ENCODE measurements at regions not wholly inside any gene's neighbourhood (a gene's known extent, or its start where the extent isn't known, plus 50 kb on each side); places are given as distances from the start of the nearest gene placed in this dataset.
A peak's percentile ranks its signal among the peaks of the same experiment; 100 is the strongest.
"Not testable (repeated sequence)": the region's sequence is repeated elsewhere in the genome, so short reads cannot be mapped to it uniquely, and the experiment has no call there.

DNA sequence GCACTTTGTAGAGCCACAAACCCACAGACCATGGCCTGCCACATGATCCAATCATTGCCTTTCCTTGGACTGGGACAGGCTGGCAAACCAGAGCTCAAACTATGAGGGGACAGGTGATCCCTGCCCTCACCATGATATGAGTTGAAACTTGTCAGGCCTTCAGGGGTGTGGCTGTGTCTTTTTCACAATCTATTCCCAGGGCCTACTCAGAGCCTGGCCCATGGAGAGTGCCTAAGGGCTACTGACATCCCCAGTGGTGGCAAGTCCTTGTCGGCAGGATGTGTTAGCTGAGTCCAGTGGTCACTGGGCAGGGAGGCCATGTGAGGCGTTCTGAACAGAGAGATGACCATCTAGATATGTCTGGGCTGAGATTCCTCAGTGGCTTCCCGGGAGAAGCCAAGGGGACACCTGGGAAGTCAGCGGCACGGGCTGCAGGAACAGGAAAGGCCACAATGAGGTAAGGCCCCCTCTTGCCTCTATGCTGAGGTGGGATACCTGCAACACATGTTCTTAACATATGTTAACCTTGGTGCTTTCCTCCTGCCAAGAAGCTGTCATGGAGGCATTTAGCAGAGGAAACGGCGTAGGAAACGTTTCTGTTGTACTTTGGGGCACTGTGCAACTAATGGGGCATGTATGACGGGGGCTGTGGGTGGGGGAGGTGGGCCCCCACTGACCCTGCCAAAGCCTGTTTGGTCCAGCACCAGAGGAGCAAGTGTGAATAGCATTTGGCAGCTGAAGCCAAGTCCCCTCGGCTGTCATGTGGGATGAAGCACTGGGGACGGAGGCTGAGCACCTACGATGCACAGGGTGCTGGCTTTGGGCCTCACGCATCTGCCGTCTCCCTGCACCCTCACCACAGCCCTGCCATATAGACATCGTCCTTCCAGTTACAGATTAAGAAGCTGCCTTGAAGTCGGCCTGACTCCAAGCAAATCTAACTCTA, 384.0 kb downstream of the RPS24 start:
- no peak for DNase-seq

- no peak for DNase-seq
These were observed 386.0 kb downstream of the RPS24 start for GRCh38 chr10:78419481-78420265.

- peak in 1 of 14 donors; percentile 15 for DNase-seq
These were observed 387.5 kb downstream of the RPS24 start for GRCh38 chr10:78420946-78421735.

DNA sequence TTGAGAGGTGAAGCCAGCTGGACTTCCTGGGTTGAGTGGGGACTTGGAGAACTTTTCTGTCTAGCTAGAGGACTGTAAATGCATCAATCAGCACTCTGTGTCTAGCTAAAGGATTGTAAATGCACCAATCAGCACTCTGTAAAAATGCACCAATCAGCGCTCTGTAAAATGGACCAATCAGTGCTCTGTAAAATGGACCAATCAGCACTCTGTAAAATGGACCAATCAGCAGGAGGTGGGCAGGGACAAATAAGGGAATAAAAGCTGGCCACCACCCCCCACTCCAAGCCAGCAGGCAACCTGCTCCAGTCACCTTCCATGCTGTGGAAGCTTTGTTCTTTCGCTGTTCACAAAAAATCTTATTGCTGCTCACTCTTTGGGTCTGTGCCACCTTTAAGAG, 390.4 kb downstream of the RPS24 start:
- DNase-seq, result not testable (repeated sequence)

GRCh38 chr10:78424723-78425122, 391.1 kb downstream of the RPS24 start:
- DNase-seq, result no peak

DNA sequence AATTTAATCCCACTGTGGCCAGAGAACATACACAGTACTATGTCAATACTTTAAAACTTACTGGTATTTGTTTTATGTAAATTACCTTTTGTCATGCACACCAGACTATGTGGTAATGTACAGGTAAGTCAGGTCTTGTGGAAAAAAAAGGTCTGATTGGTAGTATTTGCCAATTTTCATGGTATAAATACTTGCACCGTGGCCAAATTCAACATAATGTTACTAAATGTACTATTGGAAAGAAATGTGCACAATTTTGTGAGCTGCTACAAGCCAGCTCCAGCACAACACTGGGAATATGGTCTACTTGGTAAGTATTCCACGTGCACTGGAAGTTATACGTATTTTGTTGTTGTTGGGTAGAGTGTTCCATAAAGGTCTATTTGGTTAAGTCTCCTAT, 392.5 kb downstream of the RPS24 start:
- DNase-seq, result no peak

- no peak for DNase-seq
These were observed 393.9 kb downstream of the RPS24 start for GRCh38 chr10:78427497-78428031.

DNA sequence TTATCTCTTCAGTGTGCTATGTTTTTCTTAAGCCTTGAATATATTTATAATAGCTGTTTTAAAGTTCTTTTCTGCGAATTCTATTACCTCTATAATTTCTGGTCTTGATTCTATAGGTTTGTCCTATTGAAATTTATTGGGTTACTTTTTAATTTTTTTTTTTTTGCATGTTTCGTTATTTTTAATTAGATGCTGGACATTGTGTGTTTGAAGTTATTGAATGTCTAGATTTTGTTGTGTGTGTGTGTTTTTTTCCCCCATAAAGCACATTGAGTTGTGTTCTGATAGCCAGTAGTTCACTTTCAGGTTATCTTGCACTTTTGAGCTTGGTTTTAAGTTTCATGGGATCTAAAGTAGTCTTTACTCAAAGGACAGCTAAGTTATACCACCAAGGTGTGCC, 394.9 kb downstream of the RPS24 start:
- no peak for DNase-seq

DNA sequence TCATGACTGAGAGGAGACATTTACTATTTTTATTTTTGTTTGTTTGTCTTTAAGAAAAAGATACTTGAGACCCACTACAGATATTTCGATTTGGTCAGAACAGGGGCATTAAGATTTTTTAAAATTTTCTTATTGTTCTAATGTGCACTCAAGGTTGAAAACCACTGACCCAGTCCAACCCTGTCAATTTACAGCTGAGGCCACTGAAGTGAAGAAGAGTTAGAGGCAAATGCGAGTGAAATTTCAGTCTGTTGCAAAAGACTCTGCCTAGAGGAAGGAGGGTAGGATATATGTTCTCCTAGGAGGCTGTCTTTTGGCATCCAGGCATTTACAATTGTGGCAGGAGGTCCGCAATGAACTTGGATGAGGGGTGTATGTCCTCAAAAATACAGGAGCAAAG, 396.3 kb downstream of the RPS24 start:
- no peak for DNase-seq

- DNase-seq, result peak in 1 of 14 donors; percentile 8
These were observed 398.9 kb downstream of the RPS24 start for GRCh38 chr10:78432583-78432982.

DNA sequence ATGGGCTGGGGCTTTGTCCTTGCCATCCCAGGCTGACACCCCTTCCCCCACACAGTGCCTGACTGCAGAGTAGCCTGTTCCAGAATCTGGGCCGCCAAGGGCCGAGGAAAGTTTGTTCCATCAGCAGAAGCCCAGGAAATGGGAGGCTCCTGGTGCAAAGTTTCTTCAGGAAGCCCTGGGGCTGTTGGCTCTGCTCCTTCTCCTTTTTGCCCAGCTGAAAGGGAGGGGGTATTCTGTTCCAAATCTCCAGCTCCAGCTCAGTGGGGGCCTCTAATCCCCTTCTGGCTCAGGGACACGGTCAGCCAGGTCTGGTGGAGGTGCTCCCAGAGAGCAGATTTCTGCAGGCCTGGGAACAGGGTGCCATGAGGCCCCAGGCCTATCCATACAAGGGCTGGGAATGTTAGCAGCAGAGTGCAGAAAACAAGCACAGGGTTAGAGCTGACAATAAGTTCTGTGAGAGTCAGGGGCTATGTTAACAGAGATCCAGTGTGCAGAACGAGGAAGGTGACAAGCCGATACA, 399.5 kb downstream of the RPS24 start:
- DNase-seq, result peak in 1 of 14 donors; percentile 63

- peak in 4 of 14 donors; percentile 24 to 96 (median 46) for DNase-seq
These were observed 400.3 kb downstream of the RPS24 start for GRCh38 chr10:78433766-78434535.

GRCh38 chr10:78434886-78435285, 401.2 kb downstream of the RPS24 start:
- DNase-seq, result no peak

GRCh38 chr10:78435484-78436221, 402.0 kb downstream of the RPS24 start:
- no peak for DNase-seq

DNA sequence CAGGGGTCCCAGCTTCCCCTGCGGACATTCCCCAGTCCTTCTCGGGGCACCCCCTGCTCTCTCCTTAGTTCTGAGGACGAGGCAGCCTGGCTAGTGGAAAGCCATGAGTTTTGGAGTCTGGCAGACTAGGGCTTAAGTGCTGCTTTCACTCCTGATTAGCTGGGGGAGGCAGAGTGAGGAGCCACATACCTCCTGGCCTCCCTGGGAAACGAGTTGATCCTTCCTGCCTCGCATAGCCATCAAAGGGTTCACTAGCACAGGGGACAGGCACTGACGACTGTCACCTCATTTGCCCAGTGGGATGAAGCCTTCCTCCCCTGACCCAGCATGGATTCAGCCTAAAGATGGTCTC, 402.5 kb downstream of the RPS24 start:
- DNase-seq, result no peak

DNA sequence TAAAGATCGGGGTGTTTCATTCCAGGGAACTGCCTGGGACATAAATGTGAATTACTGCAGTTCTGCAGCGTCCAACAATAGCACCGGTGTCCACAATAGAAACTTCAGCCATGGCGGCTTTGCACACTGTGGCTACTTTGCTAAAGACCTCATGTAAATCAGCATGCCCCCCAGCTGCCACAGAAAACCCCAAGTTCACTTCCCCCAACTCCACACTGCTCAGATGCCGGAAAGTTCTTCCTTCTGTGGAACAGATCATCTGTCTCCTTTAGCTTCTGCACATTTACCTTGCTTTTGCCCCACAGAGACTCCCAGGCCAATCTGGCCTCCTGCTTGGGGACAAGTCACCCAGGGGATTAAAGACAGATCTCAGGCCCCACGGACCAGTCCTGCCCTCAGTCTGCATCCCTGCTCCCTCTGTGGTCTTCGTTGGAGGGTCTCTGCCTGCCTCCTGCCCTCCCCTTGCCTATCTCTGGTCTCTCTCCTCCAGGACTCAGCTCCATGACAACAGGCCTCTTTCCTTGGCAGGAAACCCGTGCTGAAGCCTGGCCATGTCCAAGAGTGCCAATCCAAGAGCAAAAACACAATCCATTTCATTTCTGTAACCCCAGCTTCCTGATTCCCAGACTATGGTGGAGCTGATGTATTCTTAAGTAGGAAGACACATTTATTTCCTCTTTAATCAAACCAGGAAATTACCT, 403.2 kb downstream of the RPS24 start:
- peak in 2 of 14 donors; percentile 18 to 69 for DNase-seq

DNA sequence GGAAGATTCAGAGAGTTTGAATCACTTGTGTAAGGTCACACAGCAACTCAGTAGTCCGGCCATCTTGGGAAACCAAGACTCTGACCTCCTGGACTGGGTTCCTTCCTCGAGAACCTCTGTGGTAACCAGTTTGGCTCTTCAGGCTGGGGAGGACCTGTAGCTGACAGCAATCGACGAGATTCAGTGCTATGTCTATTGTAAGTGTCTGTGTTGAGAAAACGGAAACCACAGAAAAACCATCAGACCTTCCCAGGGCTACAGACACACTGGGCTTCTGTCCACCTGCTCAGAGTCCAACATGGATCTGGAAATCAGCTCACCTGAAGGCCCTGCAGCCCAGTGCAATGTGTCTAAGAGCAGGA, 403.7 kb downstream of the RPS24 start:
- DNase-seq, result no peak

- no peak for DNase-seq
These were observed 404.6 kb downstream of the RPS24 start for GRCh38 chr10:78437998-78438906.
